Caco-2 (cell line): ENCODE measurements at regions not wholly inside any gene's neighbourhood (a gene's known extent, or its start where the extent isn't known, plus 50 kb on each side); places are given as distances from the start of the nearest gene placed in this dataset.
"Not testable (repeated sequence)": the region's sequence is repeated elsewhere in the genome, so short reads cannot be mapped to it uniquely, and the experiment has no call there.

ENCODE experiments used
- BruUV-seq: library from RNA; stranded (reverse); fragments of 400-500 nt; replicated peaks from 2 replicates; lab custom pipeline; 2021; lab: Mats Ljungman, UMichigan
- CTCF ChIA-PET: fragments of 300-600 bp; sonication (Branson Sonifier 250); formaldehyde crosslinking; loops from one replicate; lab custom pipeline; 2022; ENCODE audit warnings: antibody characterized with exemption; lab: Charles Lee
- POLR2A ChIA-PET: fragments of 300-600 bp; sonication (Branson Sonifier 250); formaldehyde crosslinking; loops from one replicate; lab custom pipeline; 2022; ENCODE audit warnings: antibody characterized with exemption; lab: Charles Lee
- DNase-seq, 2 experiments: peaks; one replicate each; pipeline versions ENCODE4 v3.0.0 to v3.0.0-alpha.2; 2020 to 2022
- H3K27me3 ChIP-seq: replicated peaks from 2 replicates; pipeline ENCODE4 v1.6.0; 2011; ENCODE audit warnings: low read length; ENCODE audit not compliant: control insufficient read depth, insufficient read depth
- H3K36me3 ChIP-seq: 2 replicates; pipeline ENCODE4 v1.5.1; 2011; ENCODE audit warnings: low read length; ENCODE audit not compliant: control insufficient read depth, insufficient read depth
- H3K4me1 ChIP-seq: fragments of 250-450 bp; sonication (Bioruptor Pico); 2 replicates; pipeline ENCODE4 v1.5.1; 2020; ENCODE audit warnings: mild to moderate bottlenecking
- H3K4me3 ChIP-seq: 2 replicates; pipeline ENCODE4 v1.5.1; 2011; ENCODE audit warnings: low read depth, mild to moderate bottlenecking, control low read depth, low read length
- H3K9me3 ChIP-seq: fragments of 250-450 bp; sonication (Bioruptor Pico); 2 replicates; pipeline ENCODE4 v1.5.1; 2020; ENCODE audit warnings: mild to moderate bottlenecking, moderate library complexity
- H3K27ac Mint-ChIP-seq: one replicate; pipeline ENCODE4 v1.8.0; 2022; ENCODE audit warnings: mixed read lengths; ENCODE audit not compliant: unreplicated experiment
- H3K27me3 Mint-ChIP-seq: one replicate; pipeline ENCODE4 v1.8.0; 2022; ENCODE audit warnings: mixed read lengths; ENCODE audit not compliant: insufficient read depth, unreplicated experiment
- H3K36me3 Mint-ChIP-seq: one replicate; pipeline ENCODE4 v1.8.0; 2022; ENCODE audit warnings: mild to moderate bottlenecking, mixed read lengths; ENCODE audit not compliant: insufficient read depth, unreplicated experiment
- H3K4me1 Mint-ChIP-seq: one replicate; pipeline ENCODE4 v1.8.0; 2022; ENCODE audit warnings: low read depth, mixed read lengths; ENCODE audit not compliant: unreplicated experiment
- H3K4me3 Mint-ChIP-seq: one replicate; pipeline ENCODE4 v1.8.0; 2022; ENCODE audit warnings: mild to moderate bottlenecking, moderate library complexity, mixed read lengths; ENCODE audit not compliant: unreplicated experiment
- H3K9me3 Mint-ChIP-seq: one replicate; pipeline ENCODE4 v1.8.0; 2022; ENCODE audit warnings: mixed read lengths; ENCODE audit not compliant: unreplicated experiment
- intact Hi-C: fragments of 100-400 bp; cut with micrococcal nuclease; formaldehyde crosslinking; loops from one replicate; pipeline ENCODE4 v1.10.0; 2022; ENCODE audit not compliant: unreplicated experiment
- TF ChIP-seq, protein P1 (sequence below), 2 experiments: fragments of 200-600 bp in 1 of 2; IDR thresholded peaks; 1 replicate in 1 of 2; 2 replicates in 1 of 2; pipeline versions ENCODE4 v1.5.1 to v1.8.0; 2011 to 2022; ENCODE audit warnings: antibody characterized with exemption in 1 of 2, control low read depth in 1 of 2, inconsistent platforms in 1 of 2, low read depth in 1 of 2, low read length in 1 of 2, mild to moderate bottlenecking in 1 of 2, moderate library complexity in 1 of 2; ENCODE audit not compliant: insufficient read depth in 1 of 2, severe bottlenecking in 1 of 2, unreplicated experiment in 1 of 2

DNA sequence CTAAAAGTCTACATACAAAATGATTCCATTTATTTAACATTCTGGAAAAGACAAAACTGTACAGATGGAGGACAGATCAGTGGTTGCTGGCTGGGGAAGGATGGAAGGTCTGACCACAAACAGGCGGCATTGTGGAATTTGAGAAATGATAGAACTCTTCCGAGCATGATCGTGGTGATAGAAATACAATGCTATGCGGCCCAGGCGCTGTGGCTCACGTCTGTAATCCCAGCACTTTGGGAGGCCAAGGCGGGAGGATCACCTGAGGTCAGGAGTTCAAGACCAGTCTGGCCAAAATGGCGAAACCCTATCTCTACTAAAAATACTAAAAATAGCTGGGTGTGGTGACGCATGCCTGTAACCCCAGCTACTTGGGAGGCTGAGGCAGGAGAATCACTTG, 264.6 kb downstream of the ARHGAP12 start:
- intact Hi-C loops, DNase-seq, H3K4me1 ChIP-seq, H3K36me3 Mint-ChIP-seq, H3K27me3 Mint-ChIP-seq, H3K9me3 ChIP-seq, H3K4me3 ChIP-seq, H3K4me1 Mint-ChIP-seq, H3K27ac Mint-ChIP-seq, BruUV-seq, H3K27me3 ChIP-seq, POLR2A ChIA-PET, CTCF ChIA-PET, H3K9me3 Mint-ChIP-seq, H3K4me3 Mint-ChIP-seq, H3K36me3 ChIP-seq: not testable (repeated sequence)

DNA sequence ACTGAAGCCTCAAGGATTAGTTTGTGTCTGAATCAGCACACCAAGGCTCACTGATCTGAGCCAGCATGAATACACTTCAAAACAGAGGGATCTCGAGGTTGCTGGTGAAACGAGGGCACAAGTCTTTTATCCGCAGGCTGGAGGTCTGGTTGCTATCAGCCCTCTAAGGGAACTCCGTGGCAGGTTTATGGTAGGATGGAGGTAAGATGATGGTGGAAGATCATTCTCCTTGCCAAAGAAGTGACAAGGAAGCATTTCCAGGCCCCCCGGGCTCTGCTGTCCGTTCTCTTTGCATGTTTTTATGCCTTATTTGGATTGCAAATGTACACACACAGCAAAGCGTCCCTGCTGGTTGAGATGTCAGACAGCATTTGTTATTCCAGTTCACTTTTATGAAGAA, 268.3 kb downstream of the ARHGAP12 start:
- Histone ChIP-seq H3K4me1 (no peaks in the 10 kb centered on the region), H3K36me3 (no peaks in the 10 kb centered on the region), H3K9me3 (no peaks in the 10 kb centered on the region), H3K4me3 (no peak overlapping the region), H3K27me3 (no peaks in the 10 kb centered on the region)
- ChIA-PET CTCF (no interaction called here), POLR2A (no interaction called here)
- H3K4me3 Mint-ChIP-seq, result no peak overlapping the region
- DNase-seq, result no peak
- peaks cover 8% of the 10 kb centered on the region for H3K27me3 Mint-ChIP-seq
- no peaks in the 10 kb centered on the region for H3K9me3 Mint-ChIP-seq
- H3K27ac Mint-ChIP-seq, result no peak overlapping the region
- TF ChIP-seq, protein P1, sequence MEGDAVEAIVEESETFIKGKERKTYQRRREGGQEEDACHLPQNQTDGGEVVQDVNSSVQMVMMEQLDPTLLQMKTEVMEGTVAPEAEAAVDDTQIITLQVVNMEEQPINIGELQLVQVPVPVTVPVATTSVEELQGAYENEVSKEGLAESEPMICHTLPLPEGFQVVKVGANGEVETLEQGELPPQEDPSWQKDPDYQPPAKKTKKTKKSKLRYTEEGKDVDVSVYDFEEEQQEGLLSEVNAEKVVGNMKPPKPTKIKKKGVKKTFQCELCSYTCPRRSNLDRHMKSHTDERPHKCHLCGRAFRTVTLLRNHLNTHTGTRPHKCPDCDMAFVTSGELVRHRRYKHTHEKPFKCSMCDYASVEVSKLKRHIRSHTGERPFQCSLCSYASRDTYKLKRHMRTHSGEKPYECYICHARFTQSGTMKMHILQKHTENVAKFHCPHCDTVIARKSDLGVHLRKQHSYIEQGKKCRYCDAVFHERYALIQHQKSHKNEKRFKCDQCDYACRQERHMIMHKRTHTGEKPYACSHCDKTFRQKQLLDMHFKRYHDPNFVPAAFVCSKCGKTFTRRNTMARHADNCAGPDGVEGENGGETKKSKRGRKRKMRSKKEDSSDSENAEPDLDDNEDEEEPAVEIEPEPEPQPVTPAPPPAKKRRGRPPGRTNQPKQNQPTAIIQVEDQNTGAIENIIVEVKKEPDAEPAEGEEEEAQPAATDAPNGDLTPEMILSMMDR (IDR thresholded peaks at IDR 0.05; ENCODE audit: insufficient read depth in 1 of 2, low read depth in 1 of 2, low read length in 1 of 2, severe bottlenecking in 1 of 2, unreplicated experiment in 1 of 2), result no peak
- no peaks in the 10 kb centered on the region for H3K4me1 Mint-ChIP-seq
- BruUV-seq, result no TSS peak
- no peaks in the 10 kb centered on the region for H3K36me3 Mint-ChIP-seq
- intact Hi-C loops, result no loop called here

DNA sequence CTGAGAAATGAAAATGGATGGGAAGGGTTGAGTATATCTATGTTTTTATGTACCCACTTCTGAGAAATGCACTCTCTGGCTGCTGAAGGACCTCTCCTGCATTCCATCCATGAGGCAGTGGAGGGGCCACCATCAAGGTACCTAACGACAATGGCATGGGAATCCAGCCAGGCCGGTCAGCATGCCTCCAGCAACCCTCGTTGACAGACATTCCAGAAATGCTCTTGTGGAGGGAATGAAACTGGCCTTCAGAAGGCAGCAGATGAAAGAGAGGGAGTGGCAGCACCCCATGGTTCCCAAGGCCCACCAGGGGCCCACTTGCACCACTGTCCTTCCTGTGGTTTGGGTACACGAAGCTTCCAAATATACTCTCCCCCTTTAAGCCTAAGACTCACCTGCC, 269.0 kb downstream of the ARHGAP12 start:
- intact Hi-C loops, result no loop called here
- TF ChIP-seq, protein P1 (IDR thresholded peaks at IDR 0.05; ENCODE audit: insufficient read depth in 1 of 2, low read depth in 1 of 2, low read length in 1 of 2, severe bottlenecking in 1 of 2, unreplicated experiment in 1 of 2), result no peak
- H3K4me1 Mint-ChIP-seq, result no peaks in the 10 kb centered on the region
- no peak overlapping the region for H3K27ac Mint-ChIP-seq
- H3K4me3 ChIP-seq, result no peak overlapping the region
- no peaks in the 10 kb centered on the region for H3K36me3 Mint-ChIP-seq
- H3K9me3 Mint-ChIP-seq, result no peaks in the 10 kb centered on the region
- no peaks in the 10 kb centered on the region for H3K36me3 ChIP-seq
- ChIA-PET POLR2A (no interaction called here), CTCF (no interaction called here)
- no peaks in the 10 kb centered on the region for H3K4me1 ChIP-seq
- H3K4me3 Mint-ChIP-seq, result no peak overlapping the region
- no peaks in the 10 kb centered on the region for H3K27me3 ChIP-seq
- peaks cover 8% of the 10 kb centered on the region for H3K27me3 Mint-ChIP-seq
- DNase-seq, result peak; percentile 17 to 52
- no peaks in the 10 kb centered on the region for H3K9me3 ChIP-seq
- no TSS peak for BruUV-seq

DNA sequence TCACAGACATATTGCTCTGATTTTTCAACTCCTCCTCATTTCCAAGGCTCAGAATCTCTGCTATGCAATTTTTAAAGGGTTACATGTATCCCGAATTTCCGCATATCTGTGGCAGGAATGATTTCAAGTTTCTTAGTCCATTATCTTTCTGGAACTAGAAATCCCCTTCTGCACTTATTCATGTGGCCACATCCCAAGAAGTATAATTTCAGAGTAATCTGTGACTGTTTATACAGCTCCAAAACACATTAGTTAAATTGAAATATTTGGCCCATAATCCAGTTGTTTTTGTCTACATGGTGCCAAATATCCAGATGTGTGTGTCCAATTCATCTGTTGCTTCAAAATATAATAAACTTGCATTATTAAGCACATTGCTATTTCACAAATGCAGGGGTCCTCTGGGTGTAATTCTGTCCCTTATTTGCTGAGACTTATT, 271.2 kb downstream of the ARHGAP12 start:
- Histone ChIP-seq H3K27me3 (no peaks in the 10 kb centered on the region), H3K36me3 (no peaks in the 10 kb centered on the region), H3K4me1 (no peaks in the 10 kb centered on the region), H3K4me3 (no peak overlapping the region), H3K9me3 (no peaks in the 10 kb centered on the region)
- CTCF ChIA-PET, result no interaction called here
- H3K9me3 Mint-ChIP-seq, result no peaks in the 10 kb centered on the region
- no peak for DNase-seq
- H3K4me1 Mint-ChIP-seq, result no peaks in the 10 kb centered on the region
- intact Hi-C loops, result no loop called here
- BruUV-seq, result no TSS peak
- H3K27me3 Mint-ChIP-seq, result peaks cover 8% of the 10 kb centered on the region
- H3K27ac Mint-ChIP-seq, result no peak overlapping the region
- POLR2A ChIA-PET, result no interaction called here
- H3K4me3 Mint-ChIP-seq, result no peak overlapping the region
- no peaks in the 10 kb centered on the region for H3K36me3 Mint-ChIP-seq
- TF ChIP-seq, protein P1 (IDR thresholded peaks at IDR 0.05; ENCODE audit: insufficient read depth in 1 of 2, low read depth in 1 of 2, low read length in 1 of 2, severe bottlenecking in 1 of 2, unreplicated experiment in 1 of 2), result no peak
